ENCODE measurements at regions not wholly inside any gene's neighbourhood (a gene's known extent, or its start where the extent isn't known, plus 50 kb on each side); places are given as distances from the start of the nearest gene placed in this dataset.

- Histone ChIP-seq H3K9ac (ENCODE audit: low read depth, low read length) (no peak overlapping the region), H4K8ac (ENCODE audit: low read depth in 2 of 2, low read length in 2 of 2) (no peak overlapping the region), H4K91ac (ENCODE audit: insufficient read depth, low read depth, low read length) (no peak overlapping the region), H3K4me3 (ENCODE audit: insufficient read depth, low read depth, low read length) (no peak overlapping the region), H3K18ac (ENCODE audit: low read depth, low read length) (no peak overlapping the region), H3K27ac (ENCODE audit: insufficient read depth, low read length) (no peak overlapping the region), H2BK20ac (ENCODE audit: low read depth, low read length) (no peak overlapping the region), H3K79me1 (ENCODE audit: low read depth in 1 of 2, low read length in 2 of 2) (no peaks in the 10 kb centered on the region), H3K36me3 (ENCODE audit: control insufficient read depth, insufficient read depth, low read length) (no peaks in the 10 kb centered on the region), H3K23ac (ENCODE audit: low read depth, low read length) (no peak overlapping the region), H2AFZ (replicated peaks; ENCODE audit: low read length, poor library complexity) (no peak overlapping the region), H3K4ac (ENCODE audit: low read depth, low read length) (no peak overlapping the region), H3K9me1 (ENCODE audit: insufficient read depth, low read length) (no peaks in the 10 kb centered on the region), H4K20me1 (ENCODE audit: insufficient read depth, low read length) (no peaks in the 10 kb centered on the region), H3K4me1 (ENCODE audit: control insufficient read depth, insufficient read depth, low read length) (no peaks in the 10 kb centered on the region), H3K9me3 (ENCODE audit: control insufficient read depth, insufficient read depth, low read length) (no peaks in the 10 kb centered on the region), H3K14ac (replicated peaks; ENCODE audit: low read depth, low read length) (no peak overlapping the region), H3K27me3 (ENCODE audit: control insufficient read depth, insufficient read depth, low read length) (no peaks in the 10 kb centered on the region), H2BK5ac (ENCODE audit: low read depth, low read length, poor library complexity, severe bottlenecking) (no peak overlapping the region), H3K56ac (ENCODE audit: extremely low read depth, insufficient read depth, low read length) (no peak overlapping the region), H4K5ac (ENCODE audit: low read depth, low read length) (no peak overlapping the region), H3K4me2 (ENCODE audit: low read depth, low read length) (no peak overlapping the region), H2AK5ac (ENCODE audit: low read depth, low read length) (no peak overlapping the region), H2AK9ac (replicated peaks; ENCODE audit: low read depth, low read length, poor library complexity) (no peak overlapping the region), H2BK120ac (ENCODE audit: low read depth, low read length) (no peak overlapping the region), H2BK15ac (ENCODE audit: low read depth, low read length) (no peak overlapping the region)
- no TSS peak for BruUV-seq (replicated peaks)
- in situ Hi-C loops (cut with MboI; ENCODE audit: low sequenced_read_pairs) (no loop called here), intact Hi-C loops (cut with micrococcal nuclease) (no loop called here), dilution Hi-C loops (cut with HindIII; ENCODE audit: low sequenced_read_pairs, unreplicated experiment) (no loop called here)
- WGBS, 2 experiments (ENCODE audit: extremely low coverage in 2 of 2, insufficient read length in 1 of 2): no CpG with 5 or more reads among the region's 1 CpG
- DNase-seq (peak; percentile 6), ATAC-seq (ENCODE audit: low read depth) (no peak)
- ChIA-PET CTCF (no interaction called here), POLR2A (ENCODE audit: unreplicated experiment) (no interaction called here)
- TF ChIP-seq MXI1 (IDR thresholded peaks at IDR 0.05; ENCODE audit: borderline replicate concordance, low read depth, low read length) (no peak), FOS (IDR thresholded peaks at IDR 0.05; ENCODE audit: low read depth, low read length) (no peak), POLR2A (IDR thresholded peaks at IDR 0.05; ENCODE audit: low read depth, low read length) (no peak), RFX5 (IDR thresholded peaks at IDR 0.05; ENCODE audit: low read depth, low read length) (no peak), CHD1 (IDR thresholded peaks at IDR 0.05; ENCODE audit: low read depth, low read length) (no peak), MAFK (IDR thresholded peaks at IDR 0.05; ENCODE audit: low read depth, low read length) (no peak)
These were observed 545.2 kb downstream of the MRPL39 start for GRCh38 chr21:25062061-25062460.

All from IMR-90 (cell line).